ENCODE measurements at regions not wholly inside any gene's neighbourhood (a gene's known extent, or its start where the extent isn't known, plus 50 kb on each side); places are given as distances from the start of the nearest gene placed in this dataset.

DNA sequence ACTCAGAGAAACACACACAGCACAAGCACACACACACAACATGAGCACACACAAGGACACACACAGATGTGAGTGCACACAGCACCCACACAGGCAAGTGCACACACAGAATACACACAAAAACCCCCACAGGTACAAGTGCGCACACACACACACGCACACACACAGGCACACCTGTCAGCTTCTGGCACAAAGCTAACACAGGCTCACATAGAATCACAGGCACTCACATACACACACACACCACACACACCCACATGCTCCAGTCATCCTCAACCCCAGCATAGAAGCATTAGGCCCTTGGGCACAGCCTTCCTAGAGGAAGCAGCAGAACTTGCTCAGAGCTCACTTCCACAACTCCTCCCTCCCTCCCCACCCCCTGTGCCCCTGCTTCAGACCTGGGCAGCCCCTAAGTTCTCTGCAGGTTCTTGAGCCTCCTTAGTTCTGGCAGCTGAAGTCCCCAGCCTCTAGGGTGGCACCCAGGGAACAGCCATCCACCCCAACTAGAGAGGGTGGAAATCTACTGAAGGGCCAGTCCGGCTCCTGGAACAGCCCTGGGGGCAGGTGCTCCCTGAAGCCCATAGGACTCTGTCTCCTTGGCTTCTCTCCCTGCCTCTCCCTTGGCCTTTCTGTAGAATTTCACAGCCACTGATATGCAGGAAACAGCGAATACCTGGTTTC lies 129.9 kb upstream of the VSTM2B start:
- TF ChIP-seq CTCF (IDR thresholded peaks at IDR 0.05), result no peak
- TF ChIP-seq POLR2A (IDR thresholded peaks at IDR 0.05), result no peak
- no peak for TF ChIP-seq POLR2AphosphoS5 (IDR thresholded peaks at IDR 0.05; ENCODE audit: insufficient read depth in 1 of 2, low read depth in 1 of 2)
